OCI-LY7 (cell line): ENCODE measurements at regions not wholly inside any gene's neighbourhood (a gene's known extent, or its start where the extent isn't known, plus 50 kb on each side); places are given as distances from the start of the nearest gene placed in this dataset.

ENCODE experiments used
- BruUV-seq: library from RNA; stranded (reverse); fragments of 400-500 nt; replicated peaks from 2 replicates; lab custom pipeline; 2021; lab: Mats Ljungman, UMichigan
- CTCF ChIA-PET: fragments of 300-600 bp; sonication (Branson Sonifier 250); formaldehyde crosslinking; loops from one replicate; lab custom pipeline; 2022; ENCODE audit warnings: antibody characterized with exemption; ENCODE audit not compliant: unreplicated experiment; lab: Charles Lee
- POLR2A ChIA-PET: fragments of 300-600 bp; sonication (Branson Sonifier 250); formaldehyde crosslinking; loops from one replicate; lab custom pipeline; 2022; ENCODE audit warnings: antibody characterized with exemption; lab: Charles Lee
- DNase-seq: peaks from one replicate; pipeline ENCODE4 v3.0.0-alpha.2; 2015; ENCODE audit warnings: low spot score
- H2AFZ ChIP-seq: fragments of 200-600 bp; sonication (generic), shearing (Covaris generic); 2 replicates; pipeline ENCODE4 v1.6.1; 2014; ENCODE audit warnings: mild to moderate bottlenecking, antibody characterized with exemption, low read length, moderate library complexity
- H3K27ac ChIP-seq: fragments of 200-600 bp; sonication (generic); 2 replicates; pipeline ENCODE4 v1.5.1; 2014; ENCODE audit warnings: mixed run types, low read depth, mild to moderate bottlenecking, moderate library complexity, low read length, inconsistent platforms; ENCODE audit not compliant: poor library complexity, severe bottlenecking
- H3K36me3 ChIP-seq: fragments of 200-600 bp; sonication (generic); 2 replicates; pipeline ENCODE4 v1.6.1; 2014; ENCODE audit warnings: mild to moderate bottlenecking, antibody characterized with exemption, low read length, moderate library complexity, mixed read lengths; ENCODE audit not compliant: insufficient read depth
- H3K4me1 ChIP-seq: fragments of 200-600 bp; sonication (generic); 2 replicates; pipeline ENCODE4 v1.5.1; 2014; ENCODE audit warnings: mild to moderate bottlenecking, low read length; ENCODE audit not compliant: insufficient read depth, poor library complexity, severe bottlenecking
- H3K4me2 ChIP-seq: fragments of 200-600 bp; sonication (generic); 2 replicates; pipeline ENCODE4 v1.6.1; 2014; ENCODE audit warnings: mild to moderate bottlenecking, low read length
- H3K4me3 ChIP-seq: fragments of 200-600 bp; sonication (generic); 2 replicates; pipeline ENCODE4 v1.5.1; 2014; ENCODE audit warnings: mild to moderate bottlenecking, low read depth, low read length; ENCODE audit not compliant: poor library complexity, severe bottlenecking
- H3K79me2 ChIP-seq: fragments of 200-600 bp; sonication (generic); 2 replicates; pipeline ENCODE4 v1.6.1; 2016; ENCODE audit warnings: low read depth, mild to moderate bottlenecking, low read length, moderate library complexity, mixed read lengths; ENCODE audit not compliant: insufficient read depth
- H3K9me2 ChIP-seq: fragments of 200-600 bp; sonication (generic); 2 replicates; pipeline ENCODE4 v1.6.1; 2016; ENCODE audit warnings: mild to moderate bottlenecking, low read length, mixed read lengths; ENCODE audit not compliant: insufficient read depth
- H3K9me3 ChIP-seq: fragments of 200-600 bp; sonication (generic); 2 replicates; pipeline ENCODE4 v1.6.1; 2014; ENCODE audit warnings: mild to moderate bottlenecking, mixed run types, low read length, mixed read lengths
- H4K20me1 ChIP-seq: fragments of 200-600 bp; sonication (generic); 2 replicates; pipeline ENCODE4 v1.6.1; 2014; ENCODE audit warnings: mild to moderate bottlenecking, antibody characterized with exemption, low read length, moderate library complexity, mixed read lengths; ENCODE audit not compliant: insufficient read depth
- CTCF ChIP-seq: fragments of 200-600 bp; sonication (generic); conservative IDR thresholded peaks from 2 replicates; pipeline ENCODE4 v1.5.1; 2014; ENCODE audit warnings: mild to moderate bottlenecking, antibody characterized with exemption, low read length, moderate library complexity, mixed read lengths
- EZH2phosphoT487 ChIP-seq: fragments of 200-600 bp; sonication (generic); IDR thresholded peaks from 2 replicates; pipeline ENCODE4 v1.6.1; 2018; ENCODE audit warnings: low read depth, borderline replicate concordance, mild to moderate bottlenecking, mixed run types, antibody characterized with exemption, low read length, moderate library complexity, mixed read lengths
- intact Hi-C: fragments of 100-400 bp; cut with micrococcal nuclease; formaldehyde crosslinking; loops from one replicate; pipeline ENCODE4 v1.10.0; 2022; ENCODE audit not compliant: unreplicated experiment

GRCh38 chr1:18560692-18561091 lies 70.0 kb upstream of the PAX7 start:
- H4K20me1 ChIP-seq, result no peaks in the 10 kb centered on the region
- intact Hi-C loops, result no loop called here
- no peaks in the 10 kb centered on the region for H3K36me3 ChIP-seq
- no TSS peak for BruUV-seq
- H3K9me2 ChIP-seq, result no peaks in the 10 kb centered on the region
- H3K4me2 ChIP-seq, result no peak overlapping the region
- no peaks in the 10 kb centered on the region for H3K9me3 ChIP-seq
- H2AFZ ChIP-seq, result no peak overlapping the region
- no peaks in the 10 kb centered on the region for H3K79me2 ChIP-seq
- no peak overlapping the region for H3K27ac ChIP-seq
- TF ChIP-seq CTCF (peak; percentile 70), EZH2phosphoT487 (no peak)
- peak; percentile 37 for DNase-seq
- POLR2A ChIA-PET, result interaction anchor here (0.7 kb wide), 2 partner anchors 27 to 1293 kb away, joined by 3 read pairs; no protein-coding TSS in a partner anchor
- CTCF ChIA-PET, result interaction anchor here (0.6 to 2.1 kb wide), 2 partner anchors 14 to 18 kb away, joined by 4 to 6 read pairs; no protein-coding TSS in a partner anchor
- peaks cover 6% of the 10 kb centered on the region for H3K4me1 ChIP-seq
- no peak overlapping the region for H3K4me3 ChIP-seq

GRCh38 chr1:18561967-18562366 lies 68.7 kb upstream of the PAX7 start:
- H3K4me3 ChIP-seq, result no peak overlapping the region
- no peaks in the 10 kb centered on the region for H3K9me2 ChIP-seq
- H3K27ac ChIP-seq, result no peak overlapping the region
- H3K4me1 ChIP-seq, result peaks cover 6% of the 10 kb centered on the region
- H2AFZ ChIP-seq, result no peak overlapping the region
- no peaks in the 10 kb centered on the region for H3K79me2 ChIP-seq
- BruUV-seq, result no TSS peak
- no peak for TF ChIP-seq EZH2phosphoT487
- no peak for TF ChIP-seq CTCF
- ChIA-PET CTCF (interaction anchor here (2.1 kb wide), 1 partner anchor 13 kb away, joined by 6 read pairs; no protein-coding TSS in a partner anchor), POLR2A (no interaction called here)
- no peak for DNase-seq
- H3K36me3 ChIP-seq, result no peaks in the 10 kb centered on the region
- intact Hi-C loops, result no loop called here
- no peak overlapping the region for H3K4me2 ChIP-seq
- H4K20me1 ChIP-seq, result no peaks in the 10 kb centered on the region
- no peaks in the 10 kb centered on the region for H3K9me3 ChIP-seq

- H3K9me3 ChIP-seq, result no peaks in the 10 kb centered on the region
- intact Hi-C loops, result no loop called here
- TF ChIP-seq EZH2phosphoT487 (no peak), CTCF (no peak)
- no peak overlapping the region for H2AFZ ChIP-seq
- ChIA-PET CTCF (no interaction called here), POLR2A (no interaction called here)
- H3K27ac ChIP-seq, result no peak overlapping the region
- no peak overlapping the region for H3K4me3 ChIP-seq
- H4K20me1 ChIP-seq, result no peaks in the 10 kb centered on the region
- no peak overlapping the region for H3K4me2 ChIP-seq
- H3K36me3 ChIP-seq, result no peaks in the 10 kb centered on the region
- no peaks in the 10 kb centered on the region for H3K4me1 ChIP-seq
- BruUV-seq, result no TSS peak
- no peaks in the 10 kb centered on the region for H3K9me2 ChIP-seq
- no peaks in the 10 kb centered on the region for H3K79me2 ChIP-seq
- DNase-seq, result no peak
Measured at GRCh38 chr1:18564676-18565075, 66.0 kb upstream of the PAX7 start.
